GM18868 (cell line): ENCODE measurements at regions not wholly inside any gene's neighbourhood (a gene's known extent, or its start where the extent isn't known, plus 50 kb on each side); places are given as distances from the start of the nearest gene placed in this dataset.
A peak's percentile ranks its signal among the peaks of the same experiment; 100 is the strongest.

Experiments used
- ATAC-seq: cut with Tn5 transposase; IDR thresholded peaks from one replicate; pipeline ENCODE4 v1.9.1; 2021; ENCODE audit warnings: mild to moderate bottlenecking, moderate library complexity; ENCODE audit not compliant: unreplicated experiment

- ATAC-seq = no peak
Observed at GRCh38 chr1:198472997-198473396, 67.5 kb downstream of the ATP6V1G3 start.

- no peak for ATAC-seq
Observed at GRCh38 chr1:198472119-198472518, 68.4 kb downstream of the ATP6V1G3 start.

GRCh38 chr1:198467907-198468306, 72.6 kb downstream of the ATP6V1G3 start:
- ATAC-seq = no peak

GRCh38 chr1:198467342-198467741, 73.1 kb downstream of the ATP6V1G3 start:
- ATAC-seq = no peak

GRCh38 chr1:198465201-198466144, 75.0 kb downstream of the ATP6V1G3 start:
- peak; percentile 77 for ATAC-seq

GRCh38 chr1:198463709-198464108, 76.8 kb downstream of the ATP6V1G3 start:
- no peak for ATAC-seq

GRCh38 chr1:198462365-198463019, 78.0 kb downstream of the ATP6V1G3 start:
- no peak for ATAC-seq

- ATAC-seq = no peak
Observed at GRCh38 chr1:198455966-198456365, 84.5 kb downstream of the ATP6V1G3 start.

GRCh38 chr1:198449727-198450433, 90.6 kb downstream of the ATP6V1G3 start:
- no peak for ATAC-seq

- no peak for ATAC-seq
Observed at GRCh38 chr1:198449261-198449660, 91.2 kb downstream of the ATP6V1G3 start.

- no peak for ATAC-seq
Observed at GRCh38 chr1:198447468-198447867, 93.0 kb downstream of the ATP6V1G3 start.

GRCh38 chr1:198445872-198446271, 94.6 kb downstream of the ATP6V1G3 start:
- ATAC-seq = no peak

- no peak for ATAC-seq
Observed at GRCh38 chr1:198444792-198445191, 95.7 kb downstream of the ATP6V1G3 start.

GRCh38 chr1:198443365-198444233, 96.9 kb downstream of the ATP6V1G3 start:
- no peak for ATAC-seq

GRCh38 chr1:198440842-198441241, 99.6 kb downstream of the ATP6V1G3 start:
- no peak for ATAC-seq

- no peak for ATAC-seq
Observed at GRCh38 chr1:198437332-198437731, 103.1 kb downstream of the ATP6V1G3 start.

- ATAC-seq = no peak
Observed at GRCh38 chr1:198436276-198436675, 104.2 kb downstream of the ATP6V1G3 start.

GRCh38 chr1:198435056-198435455, 105.4 kb downstream of the ATP6V1G3 start:
- ATAC-seq = no peak

- ATAC-seq = no peak
Observed at GRCh38 chr1:198424441-198424840, 116.0 kb downstream of the ATP6V1G3 start.

- no peak for ATAC-seq
Observed at GRCh38 chr1:198423673-198424072, 116.8 kb downstream of the ATP6V1G3 start.
